ENCODE measurements at regions not wholly inside any gene's neighbourhood (a gene's known extent, or its start where the extent isn't known, plus 50 kb on each side); places are given as distances from the start of the nearest gene placed in this dataset.

- no peak for DNase-seq (ENCODE audit: low spot score)
- Histone ChIP-seq H3K36me3 (ENCODE audit: control insufficient read depth in 4 of 4, insufficient read depth in 3 of 4, low read depth in 1 of 4, low read length in 3 of 4) (no peaks in the 10 kb centered on the region), H3K27me3 (ENCODE audit: control insufficient read depth in 4 of 4, insufficient read depth in 4 of 4, low read length in 3 of 4) (no peaks in the 10 kb centered on the region), H3K4me3 (ENCODE audit: low read depth in 1 of 3, low read length in 3 of 3) (no peak overlapping the region), H3K4me1 (ENCODE audit: control insufficient read depth in 4 of 4, insufficient read depth in 4 of 4, low read length in 3 of 4) (no peaks in the 10 kb centered on the region), H3K9me3 (ENCODE audit: control insufficient read depth in 4 of 4, low read length in 3 of 4) (no peaks in the 10 kb centered on the region), H3K9ac (ENCODE audit: low read depth in 1 of 2, low read length in 2 of 2) (no peak overlapping the region), H3K27ac (ENCODE audit: low read depth in 1 of 2, low read length in 2 of 2) (no peak overlapping the region)
- TF ChIP-seq RXRA (IDR thresholded peaks at IDR 0.05) (no peak), SP1 (IDR thresholded peaks at IDR 0.05) (no peak), CTCF (IDR thresholded peaks at IDR 0.05; ENCODE audit: low read depth, low read length, missing input control) (no peak)
These were observed 384.4 kb upstream of the POU3F1 start for GRCh38 chr1:38430949-38431348.

- no peaks in the 10 kb centered on the region for H3K4me1 ChIP-seq (ENCODE audit: control insufficient read depth in 4 of 4, insufficient read depth in 4 of 4, low read length in 3 of 4)
- peaks cover 0 to 5% (median 2%) of the 10 kb centered on the region in 4 donors for H3K27me3 ChIP-seq (ENCODE audit: control insufficient read depth in 4 of 4, insufficient read depth in 4 of 4, low read length in 3 of 4)
- no peak overlapping the region for H3K4me3 ChIP-seq (ENCODE audit: low read depth in 1 of 3, low read length in 3 of 3)
- 69% methylated on average over 2 of the region's 2 CpGs for WGBS
- no peak for DNase-seq (ENCODE audit: low spot score)
- no peak overlapping the region for H3K27ac ChIP-seq (ENCODE audit: low read depth in 1 of 2, low read length in 2 of 2)
- TF ChIP-seq ATF3 (IDR thresholded peaks at IDR 0.05), result no peak
- H3K36me3 ChIP-seq (ENCODE audit: control insufficient read depth in 4 of 4, insufficient read depth in 3 of 4, low read depth in 1 of 4, low read length in 3 of 4), result no peaks in the 10 kb centered on the region
- peaks cover 0 to 1% (median 0%) of the 10 kb centered on the region in 4 donors for H3K9me3 ChIP-seq (ENCODE audit: control insufficient read depth in 4 of 4, low read length in 3 of 4)
- H3K9ac ChIP-seq (ENCODE audit: low read depth in 1 of 2, low read length in 2 of 2), result no peak overlapping the region
These were observed 378.1 kb upstream of the POU3F1 start for GRCh38 chr1:38424677-38425076.

GRCh38 chr1:38420666-38421065 lies 374.1 kb upstream of the POU3F1 start:
- no peak overlapping the region for H3K9ac ChIP-seq (ENCODE audit: low read depth in 1 of 2, low read length in 2 of 2)
- no peak for TF ChIP-seq NR2F2 (IDR thresholded peaks at IDR 0.05)
- no peak for TF ChIP-seq FOXA2 (IDR thresholded peaks at IDR 0.05)
- no peak for TF ChIP-seq ZBTB33 (IDR thresholded peaks at IDR 0.05)
- no peak for TF ChIP-seq REST (IDR thresholded peaks at IDR 0.05)
- TF ChIP-seq FOXA1 (IDR thresholded peaks at IDR 0.05), result no peak
- TF ChIP-seq CTCF (IDR thresholded peaks at IDR 0.05; ENCODE audit: low read depth, low read length, missing input control), result no peak
- TF ChIP-seq JUND (IDR thresholded peaks at IDR 0.05), result no peak
- TF ChIP-seq ATF3 (IDR thresholded peaks at IDR 0.05), result no peak
- TF ChIP-seq GABPA (IDR thresholded peaks at IDR 0.05 in 1 of 2, conservative IDR thresholded peaks at IDR 0.05 in 1 of 2), result no peak
- no peak for TF ChIP-seq HNF4G (IDR thresholded peaks at IDR 0.05)
- TF ChIP-seq EGR1 (IDR thresholded peaks at IDR 0.05; ENCODE audit: low read depth in 2 of 2), result no peak
- TF ChIP-seq MAX (IDR thresholded peaks at IDR 0.05), result no peak
- H3K27me3 ChIP-seq (ENCODE audit: control insufficient read depth in 4 of 4, insufficient read depth in 4 of 4, low read length in 3 of 4), result peaks cover 0 to 5% (median 2%) of the 10 kb centered on the region in 4 donors
- WGBS, result 76% methylated on average over 4 of the region's 4 CpGs
- no peak overlapping the region for H3K27ac ChIP-seq (ENCODE audit: low read depth in 1 of 2, low read length in 2 of 2)
- H3K36me3 ChIP-seq (ENCODE audit: control insufficient read depth in 4 of 4, insufficient read depth in 3 of 4, low read depth in 1 of 4, low read length in 3 of 4), result no peaks in the 10 kb centered on the region
- H3K9me3 ChIP-seq (ENCODE audit: control insufficient read depth in 4 of 4, low read length in 3 of 4), result peaks cover 0 to 3% (median 1%) of the 10 kb centered on the region in 4 donors
- H3K4me3 ChIP-seq (ENCODE audit: low read depth in 1 of 3, low read length in 3 of 3), result no peak overlapping the region
- no peak for DNase-seq (ENCODE audit: low spot score)
- H3K4me1 ChIP-seq (ENCODE audit: control insufficient read depth in 4 of 4, insufficient read depth in 4 of 4, low read length in 3 of 4), result no peaks in the 10 kb centered on the region

Measured in liver (tissue), 8 donors.